TTC549 (cell line): ENCODE measurements at regions not wholly inside any gene's neighbourhood (a gene's known extent, or its start where the extent isn't known, plus 50 kb on each side); places are given as distances from the start of the nearest gene placed in this dataset.

Experiments
- FAIRE-seq: peaks from 2 replicates; lab custom pipeline; 2012; peaks lifted over from hg19 to GRCh38; lab: Jason Lieb, UNC

DNA sequence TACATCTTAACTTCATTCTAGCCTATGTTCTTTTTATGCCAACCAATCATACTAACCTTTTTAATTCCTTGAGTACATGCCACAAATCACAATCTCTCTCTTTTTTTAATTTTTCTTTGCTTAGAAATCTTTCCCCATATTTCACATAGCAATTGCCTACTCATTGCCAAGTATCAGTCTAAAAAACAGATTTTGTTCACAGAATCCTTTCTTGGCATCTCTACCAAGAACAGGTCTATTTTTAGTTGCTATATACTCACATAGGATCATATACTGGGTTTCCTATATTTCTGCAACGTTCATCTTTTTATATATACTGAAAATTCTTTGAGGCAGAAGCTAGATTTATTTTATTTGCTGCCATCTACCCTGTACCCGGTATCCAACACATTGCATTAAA is 292.1 kb downstream of the GASK1B start:
- no peak for FAIRE-seq

DNA sequence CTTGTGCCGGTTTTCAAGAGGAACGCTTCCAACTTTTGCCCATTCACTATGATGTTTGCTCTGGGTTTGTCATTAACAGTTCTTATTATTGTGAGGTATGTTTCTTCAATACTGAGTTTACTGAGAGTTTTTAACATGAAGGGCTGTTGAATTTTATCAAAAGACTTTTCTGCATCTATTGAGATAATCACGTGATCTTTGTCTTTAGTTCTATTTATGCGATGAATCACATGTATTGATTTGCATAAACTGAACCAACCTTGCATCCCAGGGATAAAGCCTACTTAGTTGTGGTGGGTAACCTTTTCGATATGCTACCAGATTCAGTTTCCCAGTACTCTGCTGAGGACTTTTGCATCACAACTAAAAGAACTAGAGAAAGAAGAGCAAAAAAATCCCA is 318.0 kb downstream of the GASK1B start:
- no peak for FAIRE-seq

DNA sequence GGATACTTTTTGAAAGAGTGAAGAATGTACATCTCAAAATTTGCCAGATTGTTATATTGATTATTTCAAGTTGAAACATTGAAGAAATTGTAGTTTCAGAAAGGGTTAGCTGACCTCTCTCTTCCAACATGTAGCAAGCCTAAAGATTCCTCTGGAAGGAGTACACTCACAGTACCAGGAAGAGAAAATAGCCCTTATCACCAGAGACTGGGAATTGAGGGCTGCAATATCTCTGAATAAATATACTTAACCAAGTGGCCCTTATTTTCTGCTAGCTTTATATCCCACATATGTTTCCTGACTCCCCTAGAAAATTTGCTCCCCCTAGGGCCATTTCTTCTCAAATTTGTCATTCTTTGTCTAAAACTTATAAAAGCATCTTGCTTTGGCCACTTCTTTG is 332.2 kb downstream of the GASK1B start:
- FAIRE-seq = no peak

DNA sequence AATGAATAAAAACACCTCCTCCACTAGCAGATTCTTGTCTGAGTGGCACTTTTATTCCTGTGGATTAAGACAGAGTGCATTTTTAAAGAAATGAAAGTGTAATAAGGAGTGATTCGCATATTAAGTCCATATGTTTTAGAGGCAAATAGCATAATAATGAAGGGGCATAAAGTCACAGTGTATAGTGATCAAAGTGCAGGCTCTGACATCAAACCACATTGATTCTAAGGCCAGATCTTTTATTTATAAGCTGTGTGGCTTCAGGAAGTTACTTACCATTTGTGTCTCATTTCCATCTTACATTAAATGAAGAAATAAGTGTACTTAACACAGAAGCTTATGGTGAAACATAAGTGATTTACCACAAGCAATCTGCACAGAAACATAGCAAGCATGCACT is 332.8 kb downstream of the GASK1B start:
- no peak for FAIRE-seq

GRCh38 chr4:157838366-157838765 is 334.5 kb downstream of the GASK1B start:
- no peak for FAIRE-seq

DNA sequence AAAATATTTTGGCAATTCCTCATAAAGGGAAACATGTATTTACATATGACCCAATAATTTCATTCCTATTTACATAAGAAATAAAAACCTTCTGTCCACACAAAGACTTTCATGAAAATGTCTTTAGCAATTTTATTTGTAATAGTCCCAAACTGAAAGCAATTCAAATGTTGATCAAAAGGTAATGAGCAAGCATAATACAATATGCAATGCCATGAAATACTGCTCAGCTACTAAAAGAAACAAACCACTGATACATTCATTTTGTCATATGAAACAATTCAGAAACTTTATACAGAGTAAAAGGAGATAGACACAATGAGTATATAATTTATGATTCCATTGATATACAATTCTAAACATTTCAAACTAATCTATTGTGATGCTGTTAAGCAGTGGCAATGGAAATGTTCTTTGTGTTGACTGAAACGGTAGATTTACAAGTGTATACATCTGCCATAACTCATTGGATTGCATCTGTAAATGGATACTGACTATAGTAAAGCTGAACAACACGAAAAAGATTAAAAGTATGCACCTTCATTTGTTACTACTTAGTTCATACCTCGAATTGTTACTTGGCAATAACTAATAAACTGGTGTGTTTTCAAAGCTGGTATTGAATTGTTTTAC is 335.6 kb downstream of the GASK1B start:
- no peak for FAIRE-seq

DNA sequence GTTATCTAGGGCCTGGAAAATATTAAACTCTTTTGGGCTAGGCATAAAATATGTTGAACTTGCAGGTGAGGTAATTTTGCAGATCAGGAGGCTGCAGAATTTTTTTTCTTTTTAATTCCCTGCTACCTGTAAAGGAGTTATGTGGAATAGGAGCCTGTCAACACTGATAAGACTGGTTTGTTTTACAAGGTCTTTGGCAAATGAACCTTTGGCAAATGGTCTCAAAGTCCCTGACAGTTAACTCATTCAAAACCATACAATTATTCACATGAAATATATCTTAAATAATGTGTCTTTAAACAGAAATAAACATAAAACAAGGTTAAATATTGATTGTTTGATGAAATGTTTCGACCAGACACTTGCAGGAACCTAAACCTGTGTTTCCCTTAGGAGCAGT is 340.2 kb downstream of the GASK1B start:
- no peak for FAIRE-seq

DNA sequence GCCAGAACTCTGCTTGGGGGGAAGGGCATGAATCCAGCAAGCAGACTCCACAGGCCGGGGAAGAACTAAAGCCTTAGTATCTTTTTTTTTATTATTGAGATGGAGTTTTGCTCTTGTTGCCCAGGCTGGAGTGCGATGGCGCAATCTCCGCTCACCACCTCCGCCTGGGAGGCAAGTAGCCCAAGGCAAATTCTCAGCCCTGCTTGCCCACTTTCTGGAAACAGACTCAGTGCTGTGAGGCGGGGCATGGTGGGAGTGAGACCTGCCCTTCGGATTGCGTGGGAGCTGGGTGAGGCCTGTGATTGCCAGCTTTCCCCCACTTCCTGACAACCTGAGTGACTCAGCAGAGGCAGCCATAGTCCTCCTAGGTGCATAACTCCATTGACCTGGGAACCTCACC is 348.8 kb downstream of the GASK1B start:
- FAIRE-seq = no peak

GRCh38 chr4:157821814-157822213 is 351.0 kb downstream of the GASK1B start:
- FAIRE-seq = no peak

- FAIRE-seq = no peak
Observed at GRCh38 chr4:157819693-157820464, 352.9 kb downstream of the GASK1B start.

DNA sequence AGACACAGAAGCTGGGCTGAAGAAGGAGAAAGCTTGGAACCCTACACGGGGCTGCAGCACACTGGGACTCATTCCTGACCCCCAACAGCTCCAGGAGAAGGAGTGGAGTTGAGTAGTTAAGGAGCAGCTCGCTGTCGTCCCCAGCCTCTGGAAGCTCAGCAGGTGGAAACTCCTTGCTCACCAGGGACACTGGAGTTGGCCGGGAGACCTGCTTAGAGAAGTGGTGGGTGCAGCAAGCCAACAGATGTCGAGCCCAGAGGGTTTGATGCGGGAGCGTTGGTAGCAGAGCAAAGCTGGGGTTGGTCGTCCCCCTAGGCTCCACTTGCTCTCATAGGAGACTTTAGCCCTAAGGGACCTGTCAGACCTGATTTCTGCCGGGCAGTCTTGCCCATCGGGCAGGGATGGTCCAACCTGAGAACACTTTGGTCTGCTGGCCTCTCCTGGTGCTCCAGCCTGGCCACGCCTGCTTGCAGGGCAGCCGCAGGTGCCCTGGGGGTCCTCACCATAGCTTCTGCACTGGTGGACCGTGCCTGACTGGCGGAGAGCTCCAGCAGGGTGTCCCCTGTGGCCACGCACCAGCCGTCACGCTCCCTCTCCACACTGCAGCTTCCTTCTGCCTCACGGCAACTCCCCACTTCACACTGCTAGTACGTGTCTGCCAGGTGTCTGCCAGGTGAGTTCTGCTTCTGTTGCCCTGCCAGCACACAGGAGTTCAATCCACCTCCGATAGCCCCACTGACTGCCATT is 353.7 kb downstream of the GASK1B start:
- FAIRE-seq = no peak

GRCh38 chr4:157810137-157810774 is 362.6 kb downstream of the GASK1B start:
- FAIRE-seq = no peak

- no peak for FAIRE-seq
Observed at GRCh38 chr4:157808796-157809383, 363.9 kb downstream of the GASK1B start.

DNA sequence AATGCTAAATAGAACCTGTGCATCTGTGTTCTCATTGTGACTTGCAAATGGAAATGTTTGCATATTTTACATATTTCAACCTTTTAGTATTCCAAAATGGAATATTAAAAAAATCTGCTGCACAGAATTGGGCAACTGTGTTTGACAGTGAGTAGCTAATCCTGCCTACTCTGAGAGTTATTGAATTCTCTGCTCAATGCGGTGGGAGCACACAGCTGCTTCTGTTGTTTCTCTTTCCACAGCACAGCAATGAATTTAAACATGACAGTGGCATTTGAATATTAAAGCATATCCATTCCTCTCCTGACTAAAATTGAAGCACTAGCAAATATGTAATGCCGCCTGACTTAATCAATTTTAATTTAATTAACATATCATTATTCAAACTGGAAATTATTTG is 366.6 kb downstream of the GASK1B start:
- FAIRE-seq = no peak

GRCh38 chr4:157804986-157805385 is 367.8 kb downstream of the GASK1B start:
- peak; percentile 34 for FAIRE-seq

DNA sequence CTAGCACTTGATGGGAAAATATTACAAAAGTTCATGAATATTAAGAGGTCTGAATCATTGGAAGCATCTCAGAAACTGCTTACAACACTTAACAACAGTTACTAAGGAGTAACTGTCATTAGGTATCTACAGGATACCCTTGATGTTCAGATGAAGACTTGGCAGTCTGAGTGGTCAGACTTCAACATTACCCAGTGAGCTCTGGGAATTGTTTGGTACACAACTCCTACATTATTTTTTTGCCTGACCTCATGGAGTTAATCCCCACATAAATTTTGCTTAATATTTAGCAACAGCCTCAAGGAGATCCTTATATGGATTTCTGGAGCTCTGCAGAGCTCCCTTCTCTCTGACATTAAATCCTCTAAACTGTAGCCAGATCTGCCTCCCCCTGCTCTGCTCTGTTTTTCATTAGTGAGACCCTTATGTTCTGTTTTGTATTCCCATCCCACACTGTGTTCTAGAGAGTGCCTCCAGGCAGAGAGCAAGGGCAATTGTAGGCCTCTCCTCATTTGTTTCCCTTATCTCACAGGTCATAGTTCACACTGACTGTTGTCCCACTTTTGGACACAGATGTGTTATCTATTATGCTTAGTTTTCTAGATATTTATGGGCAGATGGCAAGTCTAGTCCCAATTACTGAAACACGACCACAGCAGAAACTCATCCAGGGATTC is 368.8 kb downstream of the GASK1B start:
- no peak for FAIRE-seq

DNA sequence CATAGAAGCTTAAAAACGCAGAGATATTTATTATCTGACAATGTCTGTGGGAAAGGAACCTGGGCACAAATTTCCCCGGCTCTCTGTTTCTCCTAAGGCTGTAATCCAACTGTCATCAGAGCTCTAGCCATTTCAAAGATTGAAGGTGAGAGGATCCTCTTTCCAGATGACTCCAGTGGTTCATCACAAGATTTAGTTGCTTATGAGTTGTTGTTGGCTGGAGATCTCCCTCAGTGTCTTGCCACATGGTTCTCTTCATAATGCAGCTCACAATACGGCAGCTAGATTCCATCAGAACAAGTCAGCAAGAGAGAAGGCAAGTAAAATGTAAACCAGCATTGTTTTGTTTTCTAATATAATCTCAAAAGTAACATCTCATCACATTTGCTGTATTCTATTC is 369.4 kb downstream of the GASK1B start:
- FAIRE-seq = no peak

DNA sequence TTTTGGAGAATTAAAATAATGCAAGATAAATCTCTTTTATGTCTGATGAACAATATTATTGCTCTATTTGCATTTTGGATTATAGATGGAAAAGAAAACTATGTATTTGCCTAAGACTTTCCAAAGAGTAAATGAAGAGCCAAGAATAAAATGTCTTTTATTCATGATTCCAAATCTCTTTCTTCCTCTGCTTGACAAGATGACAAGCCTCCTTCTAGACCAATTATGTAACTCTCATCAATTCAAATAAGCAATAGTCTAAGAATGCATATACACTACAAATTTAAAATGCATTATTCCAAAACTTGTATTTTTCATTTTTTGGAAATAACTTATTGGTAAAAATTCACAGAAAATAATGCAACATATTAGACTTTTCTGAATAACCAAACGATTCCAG is 377.3 kb downstream of the GASK1B start:
- no peak for FAIRE-seq

GRCh38 chr4:157792716-157793115 is 380.1 kb downstream of the GASK1B start:
- no peak for FAIRE-seq

- FAIRE-seq = no peak
Observed at GRCh38 chr4:157791236-157791635, 381.6 kb downstream of the GASK1B start.

DNA sequence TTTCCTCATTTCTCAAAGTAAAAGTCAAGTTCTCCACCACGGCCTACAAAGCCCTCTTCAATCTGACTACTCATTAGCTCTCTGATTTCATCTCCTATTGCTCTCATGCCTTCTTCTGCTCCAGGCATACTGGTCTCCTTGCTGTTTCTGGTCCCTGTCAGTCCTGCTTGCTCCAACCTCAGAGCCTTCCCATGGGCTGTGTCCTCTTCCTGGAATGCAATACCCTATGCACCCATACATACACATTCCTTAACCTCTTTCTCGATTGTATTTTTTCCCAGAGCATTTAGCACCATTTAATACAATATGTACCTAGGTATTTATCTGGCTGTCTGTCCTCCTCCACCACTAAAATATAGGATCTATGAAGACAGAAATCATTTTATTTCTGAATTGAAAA is 385.2 kb downstream of the GASK1B start:
- no peak for FAIRE-seq

- FAIRE-seq = no peak
Observed at GRCh38 chr4:157781361-157781760, 391.5 kb downstream of the GASK1B start.
